NCI-H510A treated with DMSO at 0.1 percent for 48 hours (cell line): ENCODE measurements at regions not wholly inside any gene's neighbourhood (a gene's known extent, or its start where the extent isn't known, plus 50 kb on each side); places are given as distances from the start of the nearest gene placed in this dataset.

Experiments
- DNase-seq: peaks from one replicate; lab custom pipeline; 2025; lab: John Stamatoyannopoulos, UW

- no peak for DNase-seq
Measured at GRCh38 chrX:142149919-142150318, 55.2 kb downstream of the MAGEC2 start.

GRCh38 chrX:142134533-142134932 is 70.6 kb downstream of the MAGEC2 start:
- no peak for DNase-seq

- DNase-seq, result no peak
Measured at GRCh38 chrX:142096253-142096652, 108.8 kb downstream of the MAGEC2 start.

GRCh38 chrX:142095651-142096245 is 109.3 kb downstream of the MAGEC2 start:
- DNase-seq, result no peak

GRCh38 chrX:142089193-142089592 is 115.9 kb downstream of the MAGEC2 start:
- DNase-seq, result peak; percentile 0

- DNase-seq, result no peak
Measured at GRCh38 chrX:142084611-142085010, 120.5 kb downstream of the MAGEC2 start.

GRCh38 chrX:142076633-142077032 is 128.5 kb downstream of the MAGEC2 start:
- no peak for DNase-seq

GRCh38 chrX:142068365-142068764 is 136.7 kb downstream of the MAGEC2 start:
- DNase-seq, result no peak

- DNase-seq, result no peak
Measured at GRCh38 chrX:142060191-142060590, 144.9 kb downstream of the MAGEC2 start.

GRCh38 chrX:142054094-142054493 is 150.4 kb downstream of the MAGEC1 start:
- no peak for DNase-seq

GRCh38 chrX:142052238-142052637 is 148.5 kb downstream of the MAGEC1 start:
- DNase-seq, result no peak

GRCh38 chrX:142043196-142043595 is 139.5 kb downstream of the MAGEC1 start:
- no peak for DNase-seq

GRCh38 chrX:142040906-142041305 is 137.2 kb downstream of the MAGEC1 start:
- no peak for DNase-seq

- DNase-seq, result no peak
Measured at GRCh38 chrX:142036116-142036515, 132.4 kb downstream of the MAGEC1 start.

GRCh38 chrX:142005532-142005931 is 101.8 kb downstream of the MAGEC1 start:
- DNase-seq, result no peak

GRCh38 chrX:142002471-142002870 is 98.8 kb downstream of the MAGEC1 start:
- no peak for DNase-seq

- DNase-seq, result no peak
Measured at GRCh38 chrX:142001934-142002333, 98.2 kb downstream of the MAGEC1 start.

GRCh38 chrX:141989815-141990214 is 86.1 kb downstream of the MAGEC1 start:
- DNase-seq, result no peak

- no peak for DNase-seq
Measured at GRCh38 chrX:141989134-141989533, 85.4 kb downstream of the MAGEC1 start.

GRCh38 chrX:141982296-141982695 is 78.6 kb downstream of the MAGEC1 start:
- no peak for DNase-seq

- DNase-seq, result no peak
Measured at GRCh38 chrX:141975839-141976238, 72.1 kb downstream of the MAGEC1 start.

- DNase-seq, result no peak
Measured at GRCh38 chrX:141969706-141970105, 66.0 kb downstream of the MAGEC1 start.

GRCh38 chrX:141960578-141960977 is 56.9 kb downstream of the MAGEC1 start:
- DNase-seq, result no peak
